Neural crest cell (in vitro differentiated cells): ENCODE measurements at regions not wholly inside any gene's neighbourhood (a gene's known extent, or its start where the extent isn't known, plus 50 kb on each side); places are given as distances from the start of the nearest gene placed in this dataset.

ENCODE experiments used
- DNase-seq: peaks from one replicate; pipeline ENCODE4 v3.0.0; 2021; ENCODE audit warnings: low read depth, mixed read lengths, low spot score
- H3K27ac Mint-ChIP-seq: one replicate; pipeline ENCODE4 v1.8.0; 2021; ENCODE audit warnings: mild to moderate bottlenecking, mixed read lengths; ENCODE audit not compliant: unreplicated experiment
- H3K27me3 Mint-ChIP-seq: 2 replicates; pipeline ENCODE4 v1.8.0; 2021; ENCODE audit warnings: low read depth, mild to moderate bottlenecking, mixed read lengths
- H3K36me3 Mint-ChIP-seq: 2 replicates; pipeline ENCODE4 v1.8.0; 2021; ENCODE audit warnings: low read depth, mild to moderate bottlenecking, mixed read lengths
- H3K4me1 Mint-ChIP-seq: 2 replicates; pipeline ENCODE4 v1.8.0; 2021; ENCODE audit warnings: mixed read lengths
- H3K4me3 Mint-ChIP-seq: one replicate; pipeline ENCODE4 v1.8.0; 2021; ENCODE audit warnings: mild to moderate bottlenecking, mixed read lengths
- H3K9me3 Mint-ChIP-seq: 2 replicates; pipeline ENCODE4 v1.8.0; 2021; ENCODE audit warnings: mixed read lengths
- TF ChIP-seq, protein P1 (sequence below): fragments of 200-600 bp; sonication (generic); conservative IDR thresholded peaks from 2 replicates; pipeline ENCODE4 v1.5.0; 2021; ENCODE audit warnings: antibody characterized with exemption, mild to moderate bottlenecking

GRCh38 chr12:69150796-69151127 lies 88.6 kb upstream of the CPSF6 start:
- Mint-ChIP-seq H3K27me3 (no peaks in the 10 kb centered on the region), H3K9me3 (no peaks in the 10 kb centered on the region), H3K4me1 (peaks cover 4% of the 10 kb centered on the region), H3K27ac (no peak overlapping the region), H3K36me3 (no peaks in the 10 kb centered on the region), H3K4me3 (no peak overlapping the region)
- no peak for DNase-seq
- TF ChIP-seq, protein P1, sequence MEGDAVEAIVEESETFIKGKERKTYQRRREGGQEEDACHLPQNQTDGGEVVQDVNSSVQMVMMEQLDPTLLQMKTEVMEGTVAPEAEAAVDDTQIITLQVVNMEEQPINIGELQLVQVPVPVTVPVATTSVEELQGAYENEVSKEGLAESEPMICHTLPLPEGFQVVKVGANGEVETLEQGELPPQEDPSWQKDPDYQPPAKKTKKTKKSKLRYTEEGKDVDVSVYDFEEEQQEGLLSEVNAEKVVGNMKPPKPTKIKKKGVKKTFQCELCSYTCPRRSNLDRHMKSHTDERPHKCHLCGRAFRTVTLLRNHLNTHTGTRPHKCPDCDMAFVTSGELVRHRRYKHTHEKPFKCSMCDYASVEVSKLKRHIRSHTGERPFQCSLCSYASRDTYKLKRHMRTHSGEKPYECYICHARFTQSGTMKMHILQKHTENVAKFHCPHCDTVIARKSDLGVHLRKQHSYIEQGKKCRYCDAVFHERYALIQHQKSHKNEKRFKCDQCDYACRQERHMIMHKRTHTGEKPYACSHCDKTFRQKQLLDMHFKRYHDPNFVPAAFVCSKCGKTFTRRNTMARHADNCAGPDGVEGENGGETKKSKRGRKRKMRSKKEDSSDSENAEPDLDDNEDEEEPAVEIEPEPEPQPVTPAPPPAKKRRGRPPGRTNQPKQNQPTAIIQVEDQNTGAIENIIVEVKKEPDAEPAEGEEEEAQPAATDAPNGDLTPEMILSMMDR = no peak

GRCh38 chr12:69151254-69151764 lies 88.1 kb upstream of the CPSF6 start:
- no peak overlapping the region for H3K27ac Mint-ChIP-seq
- no peaks in the 10 kb centered on the region for H3K9me3 Mint-ChIP-seq
- H3K27me3 Mint-ChIP-seq = no peaks in the 10 kb centered on the region
- no peak for DNase-seq
- H3K4me3 Mint-ChIP-seq = no peak overlapping the region
- TF ChIP-seq, protein P1 = no peak
- H3K36me3 Mint-ChIP-seq = no peaks in the 10 kb centered on the region
- peaks cover 4% of the 10 kb centered on the region for H3K4me1 Mint-ChIP-seq

DNA sequence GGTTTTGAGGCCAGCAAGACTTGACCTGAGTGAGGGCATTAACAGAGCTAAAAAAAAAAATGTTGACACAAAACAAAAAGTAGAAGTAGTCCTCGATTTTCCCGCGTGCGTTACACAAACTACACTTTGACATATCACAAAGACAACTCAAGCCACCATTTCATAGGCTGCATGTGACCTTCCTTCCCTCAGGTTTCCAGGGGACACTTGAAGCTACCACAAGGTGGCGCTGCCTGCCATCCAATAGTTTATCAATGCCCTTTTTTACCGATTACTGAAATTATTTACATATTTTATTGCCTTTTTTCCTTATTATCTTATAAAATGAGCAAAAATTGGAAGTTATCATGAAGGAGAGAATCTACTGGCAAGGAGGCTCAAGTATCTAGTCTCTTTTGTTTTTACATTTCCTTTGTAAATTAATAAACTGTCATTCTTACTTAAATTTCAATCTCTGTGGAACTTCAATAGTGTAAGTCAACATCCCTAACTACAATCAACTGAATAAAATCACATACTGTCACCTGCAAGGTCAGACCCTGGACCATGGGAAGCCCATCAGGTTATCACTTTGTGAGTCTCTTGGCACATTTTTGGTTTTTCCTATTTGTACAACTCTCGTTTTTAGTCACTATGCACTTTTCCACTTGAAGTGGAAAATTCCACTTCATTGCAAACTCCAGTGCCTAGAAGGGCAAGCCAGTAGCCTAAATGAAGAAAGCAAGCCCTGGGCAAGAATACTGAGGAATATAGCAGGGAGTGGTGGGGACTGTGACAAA lies 84.6 kb upstream of the CPSF6 start:
- peak; percentile 69 for DNase-seq
- H3K4me3 Mint-ChIP-seq = no peak overlapping the region
- H3K4me1 Mint-ChIP-seq = peaks cover 13% of the 10 kb centered on the region
- no peaks in the 10 kb centered on the region for H3K9me3 Mint-ChIP-seq
- H3K27me3 Mint-ChIP-seq = no peaks in the 10 kb centered on the region
- H3K27ac Mint-ChIP-seq = no peak overlapping the region
- H3K36me3 Mint-ChIP-seq = no peaks in the 10 kb centered on the region
- TF ChIP-seq, protein P1 = peak; percentile 99

- Mint-ChIP-seq H3K4me3 (no peak overlapping the region), H3K36me3 (no peaks in the 10 kb centered on the region), H3K27me3 (no peaks in the 10 kb centered on the region), H3K27ac (no peak overlapping the region), H3K9me3 (no peaks in the 10 kb centered on the region), H3K4me1 (peaks cover 20% of the 10 kb centered on the region)
- DNase-seq = peak; percentile 93
- TF ChIP-seq, protein P1 = peak; percentile 89
Observed at GRCh38 chr12:69157023-69157655, 82.2 kb upstream of the CPSF6 start.

DNA sequence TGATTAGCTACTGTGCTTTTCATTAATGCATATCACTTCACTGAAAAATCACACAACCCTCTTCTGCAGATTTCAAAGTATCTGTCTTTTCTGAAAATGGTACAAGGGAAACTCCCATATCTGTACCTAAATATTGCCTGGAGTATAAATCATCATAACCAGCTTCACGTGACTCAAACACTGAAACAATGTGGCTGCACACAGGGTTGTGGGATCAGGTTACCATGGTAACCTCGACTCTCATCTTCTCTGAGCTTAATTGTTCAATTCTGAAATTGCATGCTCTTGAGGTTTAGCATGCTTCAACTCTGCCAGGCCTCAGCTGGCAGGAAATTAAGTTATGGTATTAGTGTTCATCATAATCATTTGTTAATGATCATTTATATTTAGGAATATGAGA lies 77.5 kb upstream of the CPSF6 start:
- Mint-ChIP-seq H3K36me3 (no peaks in the 10 kb centered on the region), H3K4me3 (no peak overlapping the region), H3K27ac (no peak overlapping the region), H3K9me3 (no peaks in the 10 kb centered on the region), H3K4me1 (peaks cover 15% of the 10 kb centered on the region), H3K27me3 (no peaks in the 10 kb centered on the region)
- no peak for DNase-seq
- TF ChIP-seq, protein P1 = no peak
